ENCODE measurements at regions not wholly inside any gene's neighbourhood (a gene's known extent, or its start where the extent isn't known, plus 50 kb on each side); places are given as distances from the start of the nearest gene placed in this dataset.
"Not testable (repeated sequence)": the region's sequence is repeated elsewhere in the genome, so short reads cannot be mapped to it uniquely, and the experiment has no call there.

DNA sequence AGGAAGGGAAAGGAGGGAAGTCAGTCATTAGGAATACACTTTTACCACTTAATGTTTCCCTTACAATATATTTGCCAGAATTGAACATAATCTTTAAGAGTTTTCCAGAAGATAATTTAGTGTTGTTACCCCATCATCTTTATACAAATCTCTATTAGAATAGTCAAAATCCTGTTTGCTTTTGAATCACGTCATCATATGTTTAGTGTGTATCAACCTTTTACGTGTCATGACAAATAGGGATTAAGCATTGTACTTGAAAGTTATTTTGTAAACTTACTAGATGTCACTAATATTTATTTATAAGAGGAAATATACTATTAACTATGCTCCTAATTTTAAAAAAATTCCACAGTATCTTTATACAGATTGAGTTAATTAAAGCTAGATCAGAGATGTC lies 1899.5 kb downstream of the MAT2B start:
- no peak overlapping the region for H3K9ac ChIP-seq (ENCODE audit: low read depth, low read length)

DNA sequence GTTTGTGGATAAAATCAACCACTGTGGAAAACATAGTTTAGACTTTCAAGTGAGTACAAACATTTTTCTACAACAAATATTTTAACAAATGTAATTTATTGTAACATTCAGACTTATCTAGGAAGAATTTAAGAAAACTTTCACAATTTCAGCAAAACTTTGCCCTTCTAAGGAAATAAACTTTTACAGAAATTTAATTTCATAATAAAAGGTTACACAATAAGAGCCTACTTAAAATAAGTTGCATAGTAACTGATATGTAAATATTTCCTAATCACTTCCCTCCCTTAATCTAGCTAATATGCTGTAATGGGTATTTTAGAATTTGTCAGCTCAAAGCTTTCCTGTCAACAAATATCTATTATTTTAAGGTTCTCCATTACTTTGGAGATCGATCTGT lies 1899.9 kb downstream of the MAT2B start:
- no peaks in the 10 kb centered on the region for H3K27me3 ChIP-seq (ENCODE audit: control insufficient read depth, insufficient read depth, low read length)
- H3K4me1 ChIP-seq (ENCODE audit: control insufficient read depth, insufficient read depth, low read length): no peaks in the 10 kb centered on the region
- no peak overlapping the region for H3K4me2 ChIP-seq (ENCODE audit: low read length)
- no peaks in the 10 kb centered on the region for H3K36me3 ChIP-seq (ENCODE audit: insufficient read depth, low read length)
- H3K9ac ChIP-seq (ENCODE audit: low read depth, low read length): no peak overlapping the region
- no peak overlapping the region for H3K4me3 ChIP-seq (ENCODE audit: low read length)
- H3K9me3 ChIP-seq (replicated peaks; ENCODE audit: low read length): peaks cover 4% of the 10 kb centered on the region

More for the DNA sequence above, 1899.5 kb downstream of the MAT2B start:
- Histone ChIP-seq H3K4me2 (ENCODE audit: low read length) (no peak overlapping the region), H3K9me3 (replicated peaks; ENCODE audit: low read length) (peaks cover 2% of the 10 kb centered on the region), H3K36me3 (ENCODE audit: insufficient read depth, low read length) (no peaks in the 10 kb centered on the region), H3K4me3 (ENCODE audit: low read length) (no peak overlapping the region), H3K27me3 (ENCODE audit: control insufficient read depth, insufficient read depth, low read length) (no peaks in the 10 kb centered on the region), H3K4me1 (ENCODE audit: control insufficient read depth, insufficient read depth, low read length) (no peaks in the 10 kb centered on the region)

DNA sequence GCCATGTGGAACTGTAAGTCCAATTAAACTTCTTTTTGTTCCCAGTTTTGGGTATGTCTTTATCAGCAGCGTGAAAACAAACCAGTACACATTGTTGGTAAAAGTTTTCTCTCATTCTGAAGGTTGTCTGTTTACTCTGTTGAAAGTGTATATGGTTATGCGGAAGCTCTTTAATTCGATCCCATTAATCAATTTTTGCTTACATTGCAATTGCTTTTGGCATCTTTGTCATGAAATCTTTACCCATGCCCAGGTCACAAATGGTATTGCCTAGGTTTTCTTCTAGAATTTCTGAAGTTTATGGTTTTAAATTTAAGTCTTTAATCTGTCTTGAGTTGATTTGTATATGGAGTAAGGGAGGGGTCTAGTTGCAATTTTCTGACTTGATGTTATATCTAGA lies 1901.9 kb downstream of the MAT2B start:
- H3K9me3 ChIP-seq (replicated peaks; ENCODE audit: low read length): peaks cover 4% of the 10 kb centered on the region
- no peak overlapping the region for H3K4me3 ChIP-seq (ENCODE audit: low read length)

DNA sequence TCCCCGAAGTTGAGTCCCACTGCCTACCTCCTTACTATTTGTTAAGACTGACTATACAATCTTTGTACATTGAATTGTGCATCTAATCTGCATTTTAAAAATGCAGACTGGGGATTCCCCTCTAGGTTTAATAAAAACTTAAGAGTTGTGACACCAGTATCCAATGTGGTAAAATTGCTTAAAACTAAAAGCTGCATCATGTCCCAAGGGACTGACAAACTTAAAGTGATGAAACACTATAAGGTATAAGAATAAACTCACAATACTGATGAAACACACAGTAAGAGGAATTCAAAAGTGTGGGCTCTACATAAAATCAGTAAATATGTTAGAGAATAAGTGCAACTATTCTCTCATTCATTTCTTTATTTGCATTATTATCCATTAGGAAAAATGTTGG lies 1905.1 kb downstream of the MAT2B start:
- Histone ChIP-seq H3K4me3 (ENCODE audit: low read length) (no peak overlapping the region), H3K36me3 (ENCODE audit: insufficient read depth, low read length) (no peaks in the 10 kb centered on the region)

More for the DNA sequence above, 1901.9 kb downstream of the MAT2B start:
- Histone ChIP-seq H3K9ac (ENCODE audit: low read depth, low read length) (no peak overlapping the region), H3K27me3 (ENCODE audit: control insufficient read depth, insufficient read depth, low read length) (no peaks in the 10 kb centered on the region), H3K36me3 (ENCODE audit: insufficient read depth, low read length) (no peaks in the 10 kb centered on the region), H3K4me1 (ENCODE audit: control insufficient read depth, insufficient read depth, low read length) (no peaks in the 10 kb centered on the region), H3K4me2 (ENCODE audit: low read length) (no peak overlapping the region)

DNA sequence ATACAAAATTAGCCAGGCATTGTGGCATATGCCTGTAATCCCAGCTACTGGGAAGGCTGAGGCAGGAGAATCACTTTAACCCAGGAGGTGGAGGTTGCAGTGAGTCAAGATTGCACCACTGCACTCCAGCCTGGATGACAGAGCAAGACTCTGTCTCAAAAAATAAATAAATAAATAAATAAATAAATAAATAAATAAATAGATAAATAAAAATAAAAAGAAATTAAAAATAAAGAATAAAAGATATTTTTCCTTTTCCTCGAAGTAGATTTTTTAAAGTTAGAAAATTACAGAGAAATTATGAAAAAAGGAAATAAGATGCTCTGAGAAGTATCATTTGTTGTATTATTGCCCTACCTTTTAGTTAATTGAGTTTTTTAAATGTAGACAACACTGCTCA lies 1906.1 kb downstream of the MAT2B start:
- not testable (repeated sequence) for H3K9me3 ChIP-seq (replicated peaks; ENCODE audit: low read length); H3K4me1 ChIP-seq (ENCODE audit: control insufficient read depth, insufficient read depth, low read length); H3K4me2 ChIP-seq (ENCODE audit: low read length); H3K36me3 ChIP-seq (ENCODE audit: insufficient read depth, low read length); H3K4me3 ChIP-seq (ENCODE audit: low read length); H3K9ac ChIP-seq (ENCODE audit: low read depth, low read length); H3K27me3 ChIP-seq (ENCODE audit: control insufficient read depth, insufficient read depth, low read length)

More for the DNA sequence above, 1905.1 kb downstream of the MAT2B start:
- no peak overlapping the region for H3K9ac ChIP-seq (ENCODE audit: low read depth, low read length)
- peaks cover 4% of the 10 kb centered on the region for H3K9me3 ChIP-seq (replicated peaks; ENCODE audit: low read length)
- no peak overlapping the region for H3K4me2 ChIP-seq (ENCODE audit: low read length)
- no peaks in the 10 kb centered on the region for H3K4me1 ChIP-seq (ENCODE audit: control insufficient read depth, insufficient read depth, low read length)
- H3K27me3 ChIP-seq (ENCODE audit: control insufficient read depth, insufficient read depth, low read length): no peaks in the 10 kb centered on the region

DNA sequence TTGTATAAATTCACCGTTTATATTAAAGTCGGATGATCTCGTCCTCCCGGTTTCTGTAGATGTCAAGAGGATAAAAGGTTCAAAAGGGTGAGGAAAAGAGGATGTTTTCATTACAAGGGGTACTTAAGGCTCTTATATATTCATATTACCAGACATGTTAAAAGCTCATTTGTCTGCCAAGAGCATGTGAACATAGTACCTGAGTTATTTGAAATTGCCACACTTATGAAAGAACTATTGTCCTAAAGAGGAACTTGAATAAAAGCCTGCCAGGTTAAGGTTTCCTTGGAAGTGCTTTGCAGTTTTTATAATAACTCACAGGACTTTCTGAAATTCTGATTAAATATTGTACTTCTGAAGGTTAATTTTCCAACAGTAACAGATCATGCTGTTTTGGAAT lies 1915.1 kb downstream of the MAT2B start:
- Histone ChIP-seq H3K9me3 (replicated peaks; ENCODE audit: low read length) (no peaks in the 10 kb centered on the region), H3K4me2 (ENCODE audit: low read length) (no peak overlapping the region), H3K4me1 (ENCODE audit: control insufficient read depth, insufficient read depth, low read length) (no peaks in the 10 kb centered on the region), H3K4me3 (ENCODE audit: low read length) (no peak overlapping the region), H3K9ac (ENCODE audit: low read depth, low read length) (no peak overlapping the region), H3K36me3 (ENCODE audit: insufficient read depth, low read length) (no peaks in the 10 kb centered on the region), H3K27me3 (ENCODE audit: control insufficient read depth, insufficient read depth, low read length) (no peaks in the 10 kb centered on the region)

DNA sequence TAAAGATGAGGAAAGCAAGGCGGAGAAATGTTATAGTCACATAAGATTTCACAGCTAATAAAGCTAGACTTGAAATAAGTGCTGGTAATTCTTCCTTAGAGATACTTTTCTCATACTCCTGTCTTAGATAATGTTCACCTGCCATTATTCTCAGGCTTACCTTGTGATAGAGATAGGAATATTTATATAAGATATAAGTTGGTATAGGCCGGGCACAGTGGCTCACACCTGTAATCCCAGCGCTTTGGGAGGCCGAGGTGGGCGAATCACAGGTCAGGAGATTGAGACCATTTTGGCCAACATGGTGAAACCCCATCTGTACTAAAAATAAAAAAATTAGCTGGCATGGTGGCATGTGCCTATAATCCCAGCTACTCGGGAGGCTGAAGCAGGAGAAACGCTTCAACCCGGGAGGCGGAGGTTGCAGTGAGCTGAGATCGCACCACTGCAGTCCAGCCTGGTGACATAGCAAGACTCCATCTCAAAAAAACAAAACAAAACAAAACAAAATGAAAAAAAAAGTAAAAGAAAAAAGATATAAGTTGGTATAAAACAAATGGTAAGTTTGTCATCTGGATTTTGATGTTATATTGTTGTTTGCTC lies 1918.4 kb downstream of the MAT2B start:
- Histone ChIP-seq H3K27me3 (ENCODE audit: control insufficient read depth, insufficient read depth, low read length) (no peaks in the 10 kb centered on the region), H3K4me2 (ENCODE audit: low read length) (no peak overlapping the region), H3K36me3 (ENCODE audit: insufficient read depth, low read length) (no peaks in the 10 kb centered on the region), H3K4me3 (ENCODE audit: low read length) (no peak overlapping the region), H3K9me3 (replicated peaks; ENCODE audit: low read length) (peaks cover 10% of the 10 kb centered on the region), H3K9ac (ENCODE audit: low read depth, low read length) (no peak overlapping the region), H3K4me1 (ENCODE audit: control insufficient read depth, insufficient read depth, low read length) (no peaks in the 10 kb centered on the region)

DNA sequence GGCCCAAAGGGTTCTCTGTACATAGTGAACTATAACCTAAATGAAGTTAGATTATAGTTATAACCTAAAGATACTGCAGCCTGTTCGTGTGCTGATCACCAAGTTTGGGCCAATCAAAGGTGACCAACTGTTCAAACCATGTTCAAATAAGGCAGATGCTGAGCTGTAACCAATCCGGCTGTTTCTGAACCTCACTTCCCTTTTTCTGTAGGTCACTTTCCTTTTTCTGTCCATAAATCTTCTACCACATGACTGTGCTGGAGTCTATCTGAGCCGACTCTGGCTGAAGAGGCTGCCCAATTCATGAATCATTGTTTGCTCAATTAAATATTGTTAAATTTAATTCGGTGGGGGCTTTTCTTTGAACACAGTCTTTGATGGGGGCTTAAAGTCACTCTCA lies 1920.2 kb downstream of the MAT2B start:
- Histone ChIP-seq H3K36me3 (ENCODE audit: insufficient read depth, low read length) (no peaks in the 10 kb centered on the region), H3K9me3 (replicated peaks; ENCODE audit: low read length) (peaks cover 10% of the 10 kb centered on the region)

DNA sequence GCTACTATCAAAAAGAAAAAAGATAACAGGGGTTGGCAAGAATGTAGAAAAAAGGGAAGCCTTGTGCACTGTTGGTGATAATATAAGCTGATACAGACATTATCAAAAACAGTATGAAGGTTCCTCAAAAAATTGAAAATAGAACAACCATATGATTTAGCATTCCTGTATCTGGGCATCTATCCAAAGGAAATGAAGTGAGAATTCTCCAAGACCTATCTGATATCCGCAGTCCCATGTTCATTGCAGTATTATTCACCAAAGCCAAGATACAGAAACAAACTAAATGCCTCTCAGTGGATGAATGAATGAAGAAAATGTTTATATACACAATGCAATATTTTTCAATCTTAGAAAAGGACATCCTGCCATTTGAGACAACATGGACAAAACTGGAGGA lies 1943.3 kb downstream of the MAT2B start:
- Histone ChIP-seq H3K4me1 (ENCODE audit: control insufficient read depth, insufficient read depth, low read length) (no peaks in the 10 kb centered on the region), H3K27me3 (ENCODE audit: control insufficient read depth, insufficient read depth, low read length) (no peaks in the 10 kb centered on the region), H3K9me3 (replicated peaks; ENCODE audit: low read length) (no peaks in the 10 kb centered on the region), H3K9ac (ENCODE audit: low read depth, low read length) (no peak overlapping the region), H3K4me2 (ENCODE audit: low read length) (no peak overlapping the region), H3K4me3 (ENCODE audit: low read length) (no peak overlapping the region), H3K36me3 (ENCODE audit: insufficient read depth, low read length) (no peaks in the 10 kb centered on the region)

More for the DNA sequence above, 1920.2 kb downstream of the MAT2B start:
- Histone ChIP-seq H3K4me2 (ENCODE audit: low read length) (no peak overlapping the region), H3K4me1 (ENCODE audit: control insufficient read depth, insufficient read depth, low read length) (no peaks in the 10 kb centered on the region), H3K9ac (ENCODE audit: low read depth, low read length) (no peak overlapping the region), H3K4me3 (ENCODE audit: low read length) (no peak overlapping the region), H3K27me3 (ENCODE audit: control insufficient read depth, insufficient read depth, low read length) (no peaks in the 10 kb centered on the region)

DNA sequence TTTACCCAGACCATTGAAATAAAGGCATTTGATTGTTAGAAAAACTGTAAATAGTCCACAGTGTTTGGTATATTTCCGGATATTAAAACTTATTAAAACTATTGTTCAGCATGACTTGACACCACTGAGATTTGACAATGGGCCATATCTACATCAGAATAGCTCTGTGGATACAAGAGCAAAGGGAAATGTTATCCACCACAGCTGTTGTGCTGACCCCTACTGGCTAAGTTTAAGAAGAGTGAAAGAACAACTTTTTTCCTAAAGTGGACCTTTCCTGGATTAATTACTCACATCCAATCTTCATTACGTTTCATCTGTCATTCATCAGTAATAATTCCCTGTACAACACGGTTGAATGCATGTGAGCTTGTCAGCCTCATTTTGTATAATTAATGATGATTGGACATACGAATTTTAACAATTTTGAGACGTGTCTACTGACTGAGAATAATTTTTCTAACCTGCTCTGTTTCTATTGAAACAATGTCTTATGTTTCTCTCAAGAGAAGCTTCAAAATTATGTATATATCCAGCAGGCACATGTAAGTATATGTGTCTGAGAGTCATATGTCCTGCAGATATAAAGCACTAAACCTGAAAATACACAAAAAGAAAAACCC lies 1952.6 kb downstream of the MAT2B start:
- Histone ChIP-seq H3K4me2 (ENCODE audit: low read length) (no peak overlapping the region), H3K4me3 (ENCODE audit: low read length) (no peak overlapping the region), H3K9me3 (replicated peaks; ENCODE audit: low read length) (no peaks in the 10 kb centered on the region), H3K9ac (ENCODE audit: low read depth, low read length) (no peak overlapping the region), H3K36me3 (ENCODE audit: insufficient read depth, low read length) (no peaks in the 10 kb centered on the region), H3K27me3 (ENCODE audit: control insufficient read depth, insufficient read depth, low read length) (no peaks in the 10 kb centered on the region), H3K4me1 (ENCODE audit: control insufficient read depth, insufficient read depth, low read length) (no peaks in the 10 kb centered on the region)

DNA sequence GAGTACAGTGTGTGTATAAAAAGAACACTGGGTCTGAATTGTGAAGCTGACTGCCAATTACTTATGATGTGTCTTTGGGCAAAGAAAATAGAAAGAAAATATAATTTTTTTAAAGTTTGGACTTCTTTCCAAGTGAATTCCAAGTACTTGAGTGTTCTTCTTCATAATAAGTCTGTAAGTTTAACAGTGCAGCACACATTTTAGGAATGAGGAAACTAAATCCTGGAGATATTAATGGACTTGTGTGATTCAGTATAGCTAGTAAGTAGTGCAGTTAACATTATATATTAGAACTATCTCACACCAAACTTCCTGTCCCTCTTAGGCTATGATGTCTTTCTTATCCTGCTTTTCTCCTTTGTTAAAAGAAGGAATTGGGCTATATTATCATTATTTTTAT lies 1953.8 kb downstream of the MAT2B start:
- no peaks in the 10 kb centered on the region for H3K4me1 ChIP-seq (ENCODE audit: control insufficient read depth, insufficient read depth, low read length)
- H3K36me3 ChIP-seq (ENCODE audit: insufficient read depth, low read length): no peaks in the 10 kb centered on the region
- H3K4me2 ChIP-seq (ENCODE audit: low read length): no peak overlapping the region
- peaks cover 1% of the 10 kb centered on the region for H3K9me3 ChIP-seq (replicated peaks; ENCODE audit: low read length)
- H3K27me3 ChIP-seq (ENCODE audit: control insufficient read depth, insufficient read depth, low read length): no peaks in the 10 kb centered on the region
- H3K4me3 ChIP-seq (ENCODE audit: low read length): no peak overlapping the region
- H3K9ac ChIP-seq (ENCODE audit: low read depth, low read length): no peak overlapping the region

DNA sequence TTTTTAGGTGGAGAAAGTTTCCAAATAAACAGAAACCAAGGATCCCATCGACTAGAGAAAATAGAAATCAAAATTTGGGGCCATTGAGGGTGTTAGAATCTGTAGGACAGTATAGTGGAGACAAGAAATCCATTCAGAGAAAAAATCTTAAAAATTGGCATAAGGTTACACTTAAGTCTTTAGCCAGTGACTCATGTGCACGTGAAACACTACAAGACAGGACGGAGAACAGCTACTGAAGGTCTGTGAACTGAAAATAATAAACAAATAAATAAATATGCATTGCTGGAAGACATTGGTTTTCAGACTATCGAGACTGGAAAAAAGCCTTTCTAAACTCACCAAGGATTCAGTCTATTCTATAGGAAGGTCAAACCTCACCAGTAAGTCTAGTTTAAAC lies 1955.5 kb downstream of the MAT2B start:
- Histone ChIP-seq H3K4me1 (ENCODE audit: control insufficient read depth, insufficient read depth, low read length) (no peaks in the 10 kb centered on the region), H3K9ac (ENCODE audit: low read depth, low read length) (no peak overlapping the region), H3K36me3 (ENCODE audit: insufficient read depth, low read length) (no peaks in the 10 kb centered on the region), H3K27me3 (ENCODE audit: control insufficient read depth, insufficient read depth, low read length) (no peaks in the 10 kb centered on the region), H3K4me3 (ENCODE audit: low read length) (no peak overlapping the region), H3K9me3 (replicated peaks; ENCODE audit: low read length) (peaks cover 5% of the 10 kb centered on the region), H3K4me2 (ENCODE audit: low read length) (no peak overlapping the region)
